ENCODE measurements at regions not wholly inside any gene's neighbourhood (a gene's known extent, or its start where the extent isn't known, plus 50 kb on each side); places are given as distances from the start of the nearest gene placed in this dataset.

DNA sequence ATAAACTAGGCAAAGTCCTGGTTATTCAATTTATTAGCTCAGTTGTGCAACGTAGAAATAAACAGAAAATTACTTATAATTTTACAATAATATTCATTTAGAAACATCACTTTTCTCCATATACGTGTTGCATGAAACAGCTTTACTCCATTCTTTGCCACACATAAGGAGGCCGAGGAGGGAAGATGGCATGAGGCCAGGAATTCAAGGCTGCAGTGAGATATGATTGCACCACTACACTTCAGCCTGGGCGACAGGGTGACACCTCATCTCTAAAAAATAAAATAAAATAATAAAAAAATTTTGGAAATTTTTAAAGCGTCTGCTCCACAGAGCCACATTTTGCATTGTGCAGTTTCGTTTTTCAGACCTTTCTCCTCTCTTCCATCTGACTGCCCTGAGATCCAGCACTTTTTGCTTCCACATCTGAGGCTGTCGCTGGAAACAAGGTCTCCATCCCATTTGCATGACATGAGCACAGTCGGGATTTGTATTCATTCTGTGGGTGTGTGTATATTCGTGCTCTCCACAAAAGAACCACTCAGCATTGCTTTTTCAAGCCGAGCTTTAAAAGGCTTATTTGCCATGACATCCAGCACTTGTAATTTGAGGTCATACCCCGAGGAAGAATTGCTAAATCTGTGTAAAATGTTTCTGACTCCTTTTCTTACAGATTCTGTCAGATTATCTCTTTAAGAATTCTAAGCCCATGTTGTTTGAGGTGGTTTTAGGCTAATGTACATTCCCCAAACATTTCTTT is 98.6 kb upstream of the MSX2 start:
- intact Hi-C loops (cut with micrococcal nuclease; ENCODE audit: unreplicated experiment) = no loop called here
- no peak for DNase-seq (ENCODE audit: low spot score)
- no peak overlapping the region for H2AFZ ChIP-seq (ENCODE audit: low read length)
- POLR2A ChIA-PET = interaction anchor here (0.7 kb wide), 1 partner anchor 278 kb away, joined by 6 read pairs; no protein-coding TSS in a partner anchor
- H3K9me2 ChIP-seq (ENCODE audit: insufficient read depth, low read length) = no peaks in the 10 kb centered on the region
- H3K4me1 ChIP-seq (ENCODE audit: insufficient read depth, low read length, poor library complexity, severe bottlenecking) = no peaks in the 10 kb centered on the region
- H3K79me2 ChIP-seq (ENCODE audit: insufficient read depth, low read depth, low read length) = no peaks in the 10 kb centered on the region
- H3K9me3 ChIP-seq (ENCODE audit: low read length) = no peaks in the 10 kb centered on the region
- no peak overlapping the region for H3K4me3 ChIP-seq (ENCODE audit: low read depth, low read length, poor library complexity, severe bottlenecking)
- BruUV-seq (replicated peaks) = no TSS peak
- no peaks in the 10 kb centered on the region for H3K36me3 ChIP-seq (ENCODE audit: insufficient read depth, low read length)
- H4K20me1 ChIP-seq (ENCODE audit: insufficient read depth, low read length) = no peaks in the 10 kb centered on the region
- H3K27ac ChIP-seq (ENCODE audit: low read depth, low read length, poor library complexity, severe bottlenecking) = no peak overlapping the region
- TF ChIP-seq, protein P1, sequence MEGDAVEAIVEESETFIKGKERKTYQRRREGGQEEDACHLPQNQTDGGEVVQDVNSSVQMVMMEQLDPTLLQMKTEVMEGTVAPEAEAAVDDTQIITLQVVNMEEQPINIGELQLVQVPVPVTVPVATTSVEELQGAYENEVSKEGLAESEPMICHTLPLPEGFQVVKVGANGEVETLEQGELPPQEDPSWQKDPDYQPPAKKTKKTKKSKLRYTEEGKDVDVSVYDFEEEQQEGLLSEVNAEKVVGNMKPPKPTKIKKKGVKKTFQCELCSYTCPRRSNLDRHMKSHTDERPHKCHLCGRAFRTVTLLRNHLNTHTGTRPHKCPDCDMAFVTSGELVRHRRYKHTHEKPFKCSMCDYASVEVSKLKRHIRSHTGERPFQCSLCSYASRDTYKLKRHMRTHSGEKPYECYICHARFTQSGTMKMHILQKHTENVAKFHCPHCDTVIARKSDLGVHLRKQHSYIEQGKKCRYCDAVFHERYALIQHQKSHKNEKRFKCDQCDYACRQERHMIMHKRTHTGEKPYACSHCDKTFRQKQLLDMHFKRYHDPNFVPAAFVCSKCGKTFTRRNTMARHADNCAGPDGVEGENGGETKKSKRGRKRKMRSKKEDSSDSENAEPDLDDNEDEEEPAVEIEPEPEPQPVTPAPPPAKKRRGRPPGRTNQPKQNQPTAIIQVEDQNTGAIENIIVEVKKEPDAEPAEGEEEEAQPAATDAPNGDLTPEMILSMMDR (conservative IDR thresholded peaks at IDR 0.05; ENCODE audit: low read length) = no peak
- TF ChIP-seq EZH2phosphoT487 (IDR thresholded peaks at IDR 0.05; ENCODE audit: borderline replicate concordance, low read depth, low read length) = no peak
- CTCF ChIA-PET (ENCODE audit: unreplicated experiment) = no interaction called here
- H3K4me2 ChIP-seq (ENCODE audit: low read length) = no peak overlapping the region

DNA sequence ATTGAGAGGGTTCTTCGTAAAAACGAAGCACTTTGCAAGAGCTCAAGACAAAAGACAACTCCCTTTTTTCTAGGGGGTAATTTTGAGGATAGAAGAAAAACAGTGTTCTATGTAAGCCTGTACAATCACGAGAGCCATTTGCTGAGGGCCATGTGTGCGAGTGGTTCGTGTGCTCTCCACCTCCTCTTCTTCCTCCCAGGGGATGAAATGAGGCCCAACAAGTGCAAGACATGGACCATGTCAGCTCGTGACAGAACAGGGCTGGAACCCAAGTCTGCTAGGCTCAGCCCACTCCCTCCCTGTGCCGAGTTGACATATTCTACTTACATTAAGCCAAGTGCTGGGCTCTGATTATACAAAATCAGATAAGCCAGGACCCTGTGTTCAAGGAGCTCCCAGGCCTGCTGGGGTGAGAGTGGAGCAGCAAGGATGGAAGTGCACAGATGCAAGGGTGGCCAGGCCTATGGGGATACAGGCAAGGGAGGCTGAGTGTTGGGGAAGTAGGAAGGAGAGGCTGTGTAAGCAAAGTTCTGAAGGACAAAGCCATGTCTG is 97.9 kb upstream of the MSX2 start:
- no peak for DNase-seq (ENCODE audit: low spot score)
- TF ChIP-seq, protein P1 (conservative IDR thresholded peaks at IDR 0.05; ENCODE audit: low read length) = no peak
- TF ChIP-seq EZH2phosphoT487 (IDR thresholded peaks at IDR 0.05; ENCODE audit: borderline replicate concordance, low read depth, low read length) = no peak
- no TSS peak for BruUV-seq (replicated peaks)
- Histone ChIP-seq H3K9me2 (ENCODE audit: insufficient read depth, low read length) (no peaks in the 10 kb centered on the region), H3K9me3 (ENCODE audit: low read length) (no peaks in the 10 kb centered on the region), H3K4me3 (ENCODE audit: low read depth, low read length, poor library complexity, severe bottlenecking) (no peak overlapping the region), H3K36me3 (ENCODE audit: insufficient read depth, low read length) (no peaks in the 10 kb centered on the region), H4K20me1 (ENCODE audit: insufficient read depth, low read length) (no peaks in the 10 kb centered on the region), H2AFZ (ENCODE audit: low read length) (no peak overlapping the region), H3K4me1 (ENCODE audit: insufficient read depth, low read length, poor library complexity, severe bottlenecking) (no peaks in the 10 kb centered on the region), H3K4me2 (ENCODE audit: low read length) (no peak overlapping the region), H3K79me2 (ENCODE audit: insufficient read depth, low read depth, low read length) (no peaks in the 10 kb centered on the region), H3K27ac (ENCODE audit: low read depth, low read length, poor library complexity, severe bottlenecking) (no peak overlapping the region)
- POLR2A ChIA-PET = no interaction called here
- intact Hi-C loops (cut with micrococcal nuclease; ENCODE audit: unreplicated experiment) = no loop called here
- CTCF ChIA-PET (ENCODE audit: unreplicated experiment) = no interaction called here

DNA sequence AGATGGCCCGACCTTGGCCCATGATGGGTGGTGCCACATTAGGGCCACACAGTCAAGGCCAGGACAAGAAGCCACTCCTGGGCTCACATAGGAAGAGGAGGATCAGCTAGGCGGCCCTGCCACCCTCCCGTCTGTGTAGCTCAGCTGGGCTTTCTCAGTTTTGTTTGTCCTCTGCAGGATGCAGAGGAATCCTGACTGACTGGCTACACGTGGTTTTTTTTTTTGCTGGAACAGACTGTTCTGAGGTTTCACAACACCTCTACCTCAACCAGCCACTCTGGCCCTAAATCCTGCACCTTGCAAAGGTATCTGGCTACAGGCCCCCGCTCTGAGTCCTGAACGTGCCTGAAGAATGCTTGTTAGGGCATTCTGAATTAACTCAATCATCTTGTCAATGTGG is 88.3 kb upstream of the MSX2 start:
- ChIA-PET CTCF (ENCODE audit: unreplicated experiment) (no interaction called here), POLR2A (no interaction called here)
- H3K36me3 ChIP-seq (ENCODE audit: insufficient read depth, low read length) = no peaks in the 10 kb centered on the region
- H3K4me1 ChIP-seq (ENCODE audit: insufficient read depth, low read length, poor library complexity, severe bottlenecking) = no peaks in the 10 kb centered on the region
- TF ChIP-seq EZH2phosphoT487 (IDR thresholded peaks at IDR 0.05; ENCODE audit: borderline replicate concordance, low read depth, low read length) = no peak
- TF ChIP-seq, protein P1 (conservative IDR thresholded peaks at IDR 0.05; ENCODE audit: low read length) = no peak
- no peaks in the 10 kb centered on the region for H3K9me3 ChIP-seq (ENCODE audit: low read length)
- no peaks in the 10 kb centered on the region for H3K79me2 ChIP-seq (ENCODE audit: insufficient read depth, low read depth, low read length)
- H3K27ac ChIP-seq (ENCODE audit: low read depth, low read length, poor library complexity, severe bottlenecking) = no peak overlapping the region
- H3K9me2 ChIP-seq (ENCODE audit: insufficient read depth, low read length) = no peaks in the 10 kb centered on the region
- H3K4me2 ChIP-seq (ENCODE audit: low read length) = no peak overlapping the region
- intact Hi-C loops (cut with micrococcal nuclease; ENCODE audit: unreplicated experiment) = no loop called here
- H2AFZ ChIP-seq (ENCODE audit: low read length) = no peak overlapping the region
- BruUV-seq (replicated peaks) = no TSS peak
- H4K20me1 ChIP-seq (ENCODE audit: insufficient read depth, low read length) = no peaks in the 10 kb centered on the region
- no peak for DNase-seq (ENCODE audit: low spot score)
- H3K4me3 ChIP-seq (ENCODE audit: low read depth, low read length, poor library complexity, severe bottlenecking) = no peak overlapping the region

Measured in OCI-LY7 (cell line).